GM23338 (cell line): ENCODE measurements at regions not wholly inside any gene's neighbourhood (a gene's known extent, or its start where the extent isn't known, plus 50 kb on each side); places are given as distances from the start of the nearest gene placed in this dataset.

ENCODE experiments used
- ATAC-seq: fragments of 200-7000 bp; cut with Tn5 transposase; 3 replicates; pipeline ENCODE4 v1.9.1; 2020
- DNase-seq: peaks from one replicate; pipeline ENCODE4 v3.0.0-alpha.2; 2015; ENCODE audit warnings: low spot score
- H2AFZ ChIP-seq: fragments of 200-600 bp; sonication (generic); 2 replicates; pipeline ENCODE4 v1.8.0; 2016; ENCODE audit warnings: antibody characterized with exemption, mild to moderate bottlenecking, moderate library complexity
- H3F3A ChIP-seq: fragments of 200-600 bp; sonication (generic); replicated peaks from 2 replicates; pipeline ENCODE4 v1.8.0; 2017; ENCODE audit warnings: antibody characterized with exemption, mixed run types, low read depth
- H3K27ac ChIP-seq: fragments of 200-600 bp; sonication (generic); 2 replicates; pipeline ENCODE4 v1.6.1; 2016; ENCODE audit warnings: low read depth
- H3K27me3 ChIP-seq: fragments of 200-600 bp; sonication (generic); 2 replicates; pipeline ENCODE4 v1.8.0; 2016; ENCODE audit warnings: mild to moderate bottlenecking, mixed run types, moderate library complexity; ENCODE audit not compliant: insufficient read depth
- H3K36me3 ChIP-seq: fragments of 200-600 bp; sonication (generic); 2 replicates; pipeline ENCODE4 v1.8.0; 2016; ENCODE audit warnings: mild to moderate bottlenecking; ENCODE audit not compliant: insufficient read depth
- H3K4me1 ChIP-seq: fragments of 200-600 bp; sonication (generic); 2 replicates; pipeline ENCODE4 v1.8.0; 2016; ENCODE audit warnings: mild to moderate bottlenecking, moderate library complexity; ENCODE audit not compliant: insufficient read depth
- H3K4me2 ChIP-seq: fragments of 200-600 bp; sonication (generic); 2 replicates; pipeline ENCODE4 v1.7.1; 2017; ENCODE audit warnings: mixed run types
- H3K4me3 ChIP-seq: fragments of 200-600 bp; sonication (generic); 2 replicates; pipeline ENCODE4 v1.6.1; 2016; ENCODE audit warnings: mixed run types
- H3K79me2 ChIP-seq: fragments of 200-600 bp; sonication (generic); replicated peaks from 2 replicates; pipeline ENCODE4 v1.8.0; 2017; ENCODE audit warnings: mild to moderate bottlenecking; ENCODE audit not compliant: insufficient read depth
- H3K9me2 ChIP-seq: fragments of 200-600 bp; sonication (generic); 2 replicates; pipeline ENCODE4 v1.8.0; 2017; ENCODE audit not compliant: insufficient read depth
- H4K20me1 ChIP-seq: fragments of 200-600 bp; sonication (generic); replicated peaks from 2 replicates; pipeline ENCODE4 v1.8.0; 2017; ENCODE audit warnings: mild to moderate bottlenecking; ENCODE audit not compliant: insufficient read depth
- H3K27ac Mint-ChIP-seq: 2 replicates; pipeline ENCODE4 v1.8.0; 2020; ENCODE audit warnings: inconsistent platforms, mild to moderate bottlenecking, moderate library complexity, mixed read lengths
- H3K27me3 Mint-ChIP-seq: 3 replicates; pipeline ENCODE4 v1.8.0; 2022; ENCODE audit warnings: low read depth, mild to moderate bottlenecking, moderate library complexity, mixed read lengths, inconsistent platforms; ENCODE audit not compliant: insufficient read depth, poor library complexity
- H3K36me3 Mint-ChIP-seq: 3 replicates; pipeline ENCODE4 v1.8.0; 2021; ENCODE audit warnings: low read depth, mild to moderate bottlenecking, inconsistent platforms, moderate library complexity, mixed read lengths
- H3K4me1 Mint-ChIP-seq: 3 replicates; pipeline ENCODE4 v1.8.0; 2020; ENCODE audit warnings: mild to moderate bottlenecking, inconsistent platforms, mixed read lengths
- H3K4me3 Mint-ChIP-seq: 3 replicates; pipeline ENCODE4 v1.8.0; 2021; ENCODE audit warnings: moderate library complexity, mild to moderate bottlenecking, inconsistent platforms, mixed read lengths
- H3K9me3 Mint-ChIP-seq: 3 replicates; pipeline ENCODE4 v1.8.0; 2020; ENCODE audit warnings: moderate library complexity, mild to moderate bottlenecking, inconsistent platforms, mixed read lengths
- NANOG ChIP-seq: IDR thresholded peaks from 2 replicates; pipeline ENCODE4 v1.6.1; 2016; ENCODE audit warnings: antibody characterized with exemption, borderline replicate concordance
- POLR2AphosphoS5 ChIP-seq: IDR thresholded peaks from 2 replicates; pipeline ENCODE4 v1.6.1; 2016; ENCODE audit warnings: antibody characterized with exemption, low read depth
- ZNF462 ChIP-seq: fragments of 250-450 bp; sonication (Bioruptor Pico); IDR thresholded peaks from 2 replicates; pipeline ENCODE4 v1.5.0; 2020; ENCODE audit warnings: mild to moderate bottlenecking, moderate library complexity
- TF ChIP-seq, protein P1 (sequence below): IDR thresholded peaks from 2 replicates; pipeline ENCODE4 v1.6.1; 2016; ENCODE audit warnings: antibody characterized with exemption
- TF ChIP-seq, protein P2 (sequence below): IDR thresholded peaks from one replicate; pipeline ENCODE4 v1.6.1; 2018; ENCODE audit warnings: antibody characterized with exemption; ENCODE audit not compliant: unreplicated experiment
- TF ChIP-seq, protein P3 (sequence below), 2 experiments: fragments of 200-600 bp in 1 of 2; sonication (generic) in 1 of 2; conservative IDR thresholded peaks; 2 replicates each; pipeline versions ENCODE4 v1.5.1 to v1.6.1; 2016 to 2017; ENCODE audit warnings: antibody characterized with exemption in 2 of 2, low read depth in 2 of 2, mild to moderate bottlenecking in 2 of 2, moderate library complexity in 1 of 2

GRCh38 chrX:80170581-80170980 is 156.0 kb downstream of the TBX22 start (continued):
- TF ChIP-seq, protein P1, sequence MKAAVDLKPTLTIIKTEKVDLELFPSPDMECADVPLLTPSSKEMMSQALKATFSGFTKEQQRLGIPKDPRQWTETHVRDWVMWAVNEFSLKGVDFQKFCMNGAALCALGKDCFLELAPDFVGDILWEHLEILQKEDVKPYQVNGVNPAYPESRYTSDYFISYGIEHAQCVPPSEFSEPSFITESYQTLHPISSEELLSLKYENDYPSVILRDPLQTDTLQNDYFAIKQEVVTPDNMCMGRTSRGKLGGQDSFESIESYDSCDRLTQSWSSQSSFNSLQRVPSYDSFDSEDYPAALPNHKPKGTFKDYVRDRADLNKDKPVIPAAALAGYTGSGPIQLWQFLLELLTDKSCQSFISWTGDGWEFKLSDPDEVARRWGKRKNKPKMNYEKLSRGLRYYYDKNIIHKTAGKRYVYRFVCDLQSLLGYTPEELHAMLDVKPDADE, result no peak
- TF ChIP-seq NANOG (no peak), POLR2AphosphoS5 (no peak)
- TF ChIP-seq, protein P2, sequence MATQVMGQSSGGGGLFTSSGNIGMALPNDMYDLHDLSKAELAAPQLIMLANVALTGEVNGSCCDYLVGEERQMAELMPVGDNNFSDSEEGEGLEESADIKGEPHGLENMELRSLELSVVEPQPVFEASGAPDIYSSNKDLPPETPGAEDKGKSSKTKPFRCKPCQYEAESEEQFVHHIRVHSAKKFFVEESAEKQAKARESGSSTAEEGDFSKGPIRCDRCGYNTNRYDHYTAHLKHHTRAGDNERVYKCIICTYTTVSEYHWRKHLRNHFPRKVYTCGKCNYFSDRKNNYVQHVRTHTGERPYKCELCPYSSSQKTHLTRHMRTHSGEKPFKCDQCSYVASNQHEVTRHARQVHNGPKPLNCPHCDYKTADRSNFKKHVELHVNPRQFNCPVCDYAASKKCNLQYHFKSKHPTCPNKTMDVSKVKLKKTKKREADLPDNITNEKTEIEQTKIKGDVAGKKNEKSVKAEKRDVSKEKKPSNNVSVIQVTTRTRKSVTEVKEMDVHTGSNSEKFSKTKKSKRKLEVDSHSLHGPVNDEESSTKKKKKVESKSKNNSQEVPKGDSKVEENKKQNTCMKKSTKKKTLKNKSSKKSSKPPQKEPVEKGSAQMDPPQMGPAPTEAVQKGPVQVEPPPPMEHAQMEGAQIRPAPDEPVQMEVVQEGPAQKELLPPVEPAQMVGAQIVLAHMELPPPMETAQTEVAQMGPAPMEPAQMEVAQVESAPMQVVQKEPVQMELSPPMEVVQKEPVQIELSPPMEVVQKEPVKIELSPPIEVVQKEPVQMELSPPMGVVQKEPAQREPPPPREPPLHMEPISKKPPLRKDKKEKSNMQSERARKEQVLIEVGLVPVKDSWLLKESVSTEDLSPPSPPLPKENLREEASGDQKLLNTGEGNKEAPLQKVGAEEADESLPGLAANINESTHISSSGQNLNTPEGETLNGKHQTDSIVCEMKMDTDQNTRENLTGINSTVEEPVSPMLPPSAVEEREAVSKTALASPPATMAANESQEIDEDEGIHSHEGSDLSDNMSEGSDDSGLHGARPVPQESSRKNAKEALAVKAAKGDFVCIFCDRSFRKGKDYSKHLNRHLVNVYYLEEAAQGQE, result no peak

- Histone ChIP-seq H3K79me2 (no peaks in the 10 kb centered on the region), H3K27me3 (no peaks in the 10 kb centered on the region), H3K9me2 (no peaks in the 10 kb centered on the region), H3K4me2 (no peak overlapping the region), H3K36me3 (no peaks in the 10 kb centered on the region), H3K27ac (no peak overlapping the region), H2AFZ (no peak overlapping the region), H3F3A (no peaks in the 10 kb centered on the region), H3K4me1 (no peaks in the 10 kb centered on the region), H4K20me1 (no peaks in the 10 kb centered on the region), H3K4me3 (no peak overlapping the region)
- H3K27me3 Mint-ChIP-seq, result no peaks in the 10 kb centered on the region
- H3K27ac Mint-ChIP-seq, result no peak overlapping the region
- DNase-seq (no peak), ATAC-seq (no peak)
- no peaks in the 10 kb centered on the region for H3K36me3 Mint-ChIP-seq
- no peaks in the 10 kb centered on the region for H3K4me1 Mint-ChIP-seq
- H3K4me3 Mint-ChIP-seq, result no peak overlapping the region
- peaks cover 15% of the 10 kb centered on the region for H3K9me3 Mint-ChIP-seq
- no peak for TF ChIP-seq ZNF462 (CRISPR knock-in tag)
- no peak for TF ChIP-seq POLR2AphosphoS5
- TF ChIP-seq NANOG, result no peak
- TF ChIP-seq, protein P1, result no peak
- TF ChIP-seq, protein P3, sequence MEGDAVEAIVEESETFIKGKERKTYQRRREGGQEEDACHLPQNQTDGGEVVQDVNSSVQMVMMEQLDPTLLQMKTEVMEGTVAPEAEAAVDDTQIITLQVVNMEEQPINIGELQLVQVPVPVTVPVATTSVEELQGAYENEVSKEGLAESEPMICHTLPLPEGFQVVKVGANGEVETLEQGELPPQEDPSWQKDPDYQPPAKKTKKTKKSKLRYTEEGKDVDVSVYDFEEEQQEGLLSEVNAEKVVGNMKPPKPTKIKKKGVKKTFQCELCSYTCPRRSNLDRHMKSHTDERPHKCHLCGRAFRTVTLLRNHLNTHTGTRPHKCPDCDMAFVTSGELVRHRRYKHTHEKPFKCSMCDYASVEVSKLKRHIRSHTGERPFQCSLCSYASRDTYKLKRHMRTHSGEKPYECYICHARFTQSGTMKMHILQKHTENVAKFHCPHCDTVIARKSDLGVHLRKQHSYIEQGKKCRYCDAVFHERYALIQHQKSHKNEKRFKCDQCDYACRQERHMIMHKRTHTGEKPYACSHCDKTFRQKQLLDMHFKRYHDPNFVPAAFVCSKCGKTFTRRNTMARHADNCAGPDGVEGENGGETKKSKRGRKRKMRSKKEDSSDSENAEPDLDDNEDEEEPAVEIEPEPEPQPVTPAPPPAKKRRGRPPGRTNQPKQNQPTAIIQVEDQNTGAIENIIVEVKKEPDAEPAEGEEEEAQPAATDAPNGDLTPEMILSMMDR (conservative IDR thresholded peaks at IDR 0.05; ENCODE audit: low read depth in 2 of 2), result no peak
- TF ChIP-seq, protein P2, result no peak
Measured at GRCh38 chrX:80173261-80173660, 158.7 kb downstream of the TBX22 start.
